ENCODE measurements at regions not wholly inside any gene's neighbourhood (a gene's known extent, or its start where the extent isn't known, plus 50 kb on each side); places are given as distances from the start of the nearest gene placed in this dataset.

DNA sequence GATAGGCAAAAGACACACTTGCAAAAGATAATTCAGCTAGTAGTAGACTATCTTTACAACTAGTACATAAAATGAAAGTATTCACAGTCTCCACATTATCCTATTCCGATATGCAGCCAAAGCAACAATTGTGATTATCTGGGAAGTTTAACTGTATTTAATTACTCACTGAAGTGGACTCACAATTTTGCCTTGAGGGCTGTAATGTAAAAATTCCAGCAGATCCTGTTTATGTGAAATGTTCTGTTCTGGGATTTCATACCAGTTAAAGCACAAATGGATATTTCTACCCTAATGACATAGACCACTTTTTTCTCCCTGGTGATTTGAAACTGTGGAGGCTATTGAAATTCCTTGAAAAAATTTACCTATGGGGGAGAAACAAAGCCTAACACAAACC lies 474.4 kb upstream of the EDIL3 start:
- no peak overlapping the region for H3K4me2 ChIP-seq (ENCODE audit: low read depth, low read length)
- no peaks in the 10 kb centered on the region for H3K79me2 ChIP-seq (ENCODE audit: insufficient read depth, low read length)
- H3K4me1 ChIP-seq (ENCODE audit: insufficient read depth, low read length) = no peaks in the 10 kb centered on the region
- no peak overlapping the region for H3K27ac ChIP-seq (ENCODE audit: extremely low read length, insufficient read depth, low read length)
- CTCF ChIA-PET (ENCODE audit: low intra/inter-chr PET ratio, low total read pairs) = no interaction called here
- POLR2A ChIA-PET = no interaction called here
- 0% methylated on average over 1 of the region's 1 CpG for WGBS (ENCODE audit: low lambda C conversion rate)
- H3K9me3 ChIP-seq (ENCODE audit: low read length) = no peaks in the 10 kb centered on the region
- H3K36me3 ChIP-seq (replicated peaks in 1 of 2; ENCODE audit: control insufficient read depth in 1 of 2, insufficient read depth in 2 of 2, low read length in 2 of 2) = no peaks in the 10 kb centered on the region
- ATAC-seq (no peak), DNase-seq (ENCODE audit: low spot score) (no peak), FAIRE-seq (no peak)
- no peak overlapping the region for H3K9ac ChIP-seq (ENCODE audit: insufficient read depth, low read depth, low read length)
- H3K4me3 ChIP-seq (replicated peaks in 1 of 3; ENCODE audit: insufficient read depth in 1 of 3, low read depth in 2 of 3, low read length in 3 of 3) = no peak overlapping the region
- in situ Hi-C loops (cut with HindIII; ENCODE audit: extremely low pct_ligation_motif_present, low pct_unique_long_range_greater_than_20kb) (no loop called here), intact Hi-C loops (cut with micrococcal nuclease; ENCODE audit: unreplicated experiment) (no loop called here)
- H4K20me1 ChIP-seq (ENCODE audit: insufficient read depth, low read length) = no peaks in the 10 kb centered on the region
- BruUV-seq (replicated peaks) = no TSS peak
- no peaks in the 10 kb centered on the region for H3K27me3 ChIP-seq (ENCODE audit: control insufficient read depth in 1 of 2, insufficient read depth in 2 of 2, low read length in 2 of 2)
- no peak overlapping the region for H2AFZ ChIP-seq (ENCODE audit: low read length)
- TF ChIP-seq, protein P1, sequence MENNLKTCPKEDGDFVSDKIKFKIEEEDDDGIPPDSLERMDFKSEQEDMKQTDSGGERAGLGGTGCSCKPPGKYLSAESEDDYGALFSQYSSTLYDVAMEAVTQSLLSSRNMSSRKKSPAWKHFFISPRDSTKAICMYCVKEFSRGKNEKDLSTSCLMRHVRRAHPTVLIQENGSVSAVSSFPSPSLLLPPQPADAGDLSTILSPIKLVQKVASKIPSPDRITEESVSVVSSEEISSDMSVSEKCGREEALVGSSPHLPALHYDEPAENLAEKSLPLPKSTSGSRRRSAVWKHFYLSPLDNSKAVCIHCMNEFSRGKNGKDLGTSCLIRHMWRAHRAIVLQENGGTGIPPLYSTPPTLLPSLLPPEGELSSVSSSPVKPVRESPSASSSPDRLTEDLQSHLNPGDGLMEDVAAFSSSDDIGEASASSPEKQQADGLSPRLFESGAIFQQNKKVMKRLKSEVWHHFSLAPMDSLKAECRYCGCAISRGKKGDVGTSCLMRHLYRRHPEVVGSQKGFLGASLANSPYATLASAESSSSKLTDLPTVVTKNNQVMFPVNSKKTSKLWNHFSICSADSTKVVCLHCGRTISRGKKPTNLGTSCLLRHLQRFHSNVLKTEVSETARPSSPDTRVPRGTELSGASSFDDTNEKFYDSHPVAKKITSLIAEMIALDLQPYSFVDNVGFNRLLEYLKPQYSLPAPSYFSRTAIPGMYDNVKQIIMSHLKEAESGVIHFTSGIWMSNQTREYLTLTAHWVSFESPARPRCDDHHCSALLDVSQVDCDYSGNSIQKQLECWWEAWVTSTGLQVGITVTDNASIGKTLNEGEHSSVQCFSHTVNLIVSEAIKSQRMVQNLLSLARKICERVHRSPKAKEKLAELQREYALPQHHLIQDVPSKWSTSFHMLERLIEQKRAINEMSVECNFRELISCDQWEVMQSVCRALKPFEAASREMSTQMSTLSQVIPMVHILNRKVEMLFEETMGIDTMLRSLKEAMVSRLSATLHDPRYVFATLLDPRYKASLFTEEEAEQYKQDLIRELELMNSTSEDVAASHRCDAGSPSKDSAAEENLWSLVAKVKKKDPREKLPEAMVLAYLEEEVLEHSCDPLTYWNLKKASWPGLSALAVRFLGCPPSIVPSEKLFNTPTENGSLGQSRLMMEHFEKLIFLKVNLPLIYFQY (CRISPR knock-in tag; IDR thresholded peaks at IDR 0.05; ENCODE audit: borderline replicate concordance) = no peak
- TF ChIP-seq ADNP (CRISPR knock-in tag; IDR thresholded peaks at IDR 0.05) = no peak
- TF ChIP-seq AHR (CRISPR knock-in tag; IDR thresholded peaks at IDR 0.05) = no peak
- no peak for TF ChIP-seq FLYWCH1 (CRISPR knock-in tag; IDR thresholded peaks at IDR 0.05)
- no peak for TF ChIP-seq CENPX (CRISPR knock-in tag; IDR thresholded peaks at IDR 0.05)
- TF ChIP-seq TBP (CRISPR knock-in tag; IDR thresholded peaks at IDR 0.05) = no peak
- no peak for TF ChIP-seq SOX13 (IDR thresholded peaks at IDR 0.05)
- no peak for TF ChIP-seq SOX13 (CRISPR knock-in tag; conservative IDR thresholded peaks at IDR 0.05 in 1 of 2, IDR thresholded peaks at IDR 0.05 in 1 of 2)
- no peak for TF ChIP-seq BRD4 (CRISPR knock-in tag; IDR thresholded peaks at IDR 0.05)
- no peak for TF ChIP-seq ZNF598 (CRISPR knock-in tag; IDR thresholded peaks at IDR 0.05; ENCODE audit: borderline replicate concordance)
- no peak for TF ChIP-seq ZSCAN22 (CRISPR knock-in tag; IDR thresholded peaks at IDR 0.05)
- TF ChIP-seq ZNF292 (CRISPR knock-in tag; IDR thresholded peaks at IDR 0.05; ENCODE audit: borderline replicate concordance, low read depth) = no peak
- TF ChIP-seq SMAD1 (CRISPR knock-in tag; IDR thresholded peaks at IDR 0.05; ENCODE audit: borderline replicate concordance, low read depth) = no peak
- TF ChIP-seq PAF1 (CRISPR knock-in tag; IDR thresholded peaks at IDR 0.05) = no peak
- no peak for TF ChIP-seq TMF1 (CRISPR knock-in tag; IDR thresholded peaks at IDR 0.05; ENCODE audit: low read depth)
- TF ChIP-seq, protein P2, sequence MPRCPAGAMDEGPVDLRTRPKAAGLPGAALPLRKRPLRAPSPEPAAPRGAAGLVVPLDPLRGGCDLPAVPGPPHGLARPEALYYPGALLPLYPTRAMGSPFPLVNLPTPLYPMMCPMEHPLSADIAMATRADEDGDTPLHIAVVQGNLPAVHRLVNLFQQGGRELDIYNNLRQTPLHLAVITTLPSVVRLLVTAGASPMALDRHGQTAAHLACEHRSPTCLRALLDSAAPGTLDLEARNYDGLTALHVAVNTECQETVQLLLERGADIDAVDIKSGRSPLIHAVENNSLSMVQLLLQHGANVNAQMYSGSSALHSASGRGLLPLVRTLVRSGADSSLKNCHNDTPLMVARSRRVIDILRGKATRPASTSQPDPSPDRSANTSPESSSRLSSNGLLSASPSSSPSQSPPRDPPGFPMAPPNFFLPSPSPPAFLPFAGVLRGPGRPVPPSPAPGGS (CRISPR knock-in tag; IDR thresholded peaks at IDR 0.05) = no peak
- no peak for TF ChIP-seq ZBTB46 (CRISPR knock-in tag; IDR thresholded peaks at IDR 0.05; ENCODE audit: borderline replicate concordance)
- TF ChIP-seq, protein P3, sequence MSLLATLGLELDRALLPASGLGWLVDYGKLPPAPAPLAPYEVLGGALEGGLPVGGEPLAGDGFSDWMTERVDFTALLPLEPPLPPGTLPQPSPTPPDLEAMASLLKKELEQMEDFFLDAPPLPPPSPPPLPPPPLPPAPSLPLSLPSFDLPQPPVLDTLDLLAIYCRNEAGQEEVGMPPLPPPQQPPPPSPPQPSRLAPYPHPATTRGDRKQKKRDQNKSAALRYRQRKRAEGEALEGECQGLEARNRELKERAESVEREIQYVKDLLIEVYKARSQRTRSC (CRISPR knock-in tag; IDR thresholded peaks at IDR 0.05; ENCODE audit: low read depth) = no peak

Data from HepG2 (cell line).